Panc1 (cell line): ENCODE measurements at regions not wholly inside any gene's neighbourhood (a gene's known extent, or its start where the extent isn't known, plus 50 kb on each side); places are given as distances from the start of the nearest gene placed in this dataset.

Experiments
- ATAC-seq: fragments of 200-7000 bp; cut with Tn5 transposase; 2 replicates; pipeline ENCODE4 v1.9.1; 2020; ENCODE audit warnings: mild to moderate bottlenecking, moderate library complexity
- BruUV-seq: library from RNA; stranded (reverse); fragments of 400-500 nt; replicated peaks from 2 replicates; lab custom pipeline; 2021; lab: Mats Ljungman, UMichigan
- CTCF ChIA-PET: fragments of 300-600 bp; sonication (Branson Sonifier 250); formaldehyde crosslinking; loops from one replicate; lab custom pipeline; 2022; ENCODE audit warnings: antibody characterized with exemption; lab: Charles Lee
- POLR2A ChIA-PET: fragments of 300-600 bp; sonication (Branson Sonifier 250); formaldehyde crosslinking; loops from one replicate; lab custom pipeline; 2022; ENCODE audit warnings: antibody characterized with exemption; lab: Charles Lee
- DNase-seq: peaks from one replicate; pipeline ENCODE4 v3.0.0-alpha.2; 2010; ENCODE audit warnings: low read depth, low spot score
- H3K27ac ChIP-seq: 2 replicates; pipeline ENCODE4 v1.5.1; 2011; ENCODE audit warnings: mild to moderate bottlenecking, low read length, inconsistent platforms
- H3K27me3 ChIP-seq: fragments of 200-500 bp; sonication (Bioruptor generic); 2 replicates; pipeline ENCODE4 v1.6.0; 2014; ENCODE audit warnings: low read length, inconsistent platforms; ENCODE audit not compliant: control insufficient read depth, insufficient read depth
- H3K36me3 ChIP-seq: fragments of 200-500 bp; sonication (Bioruptor generic); 2 replicates; pipeline ENCODE4 v1.5.1; 2014; ENCODE audit warnings: inconsistent platforms, mild to moderate bottlenecking, low read length, moderate library complexity; ENCODE audit not compliant: control insufficient read depth, insufficient read depth
- H3K4me1 ChIP-seq: 2 replicates; pipeline ENCODE4 v1.5.1; 2011; ENCODE audit warnings: inconsistent platforms, mild to moderate bottlenecking, low read length, moderate library complexity; ENCODE audit not compliant: control insufficient read depth, insufficient read depth
- H3K4me3 ChIP-seq, 2 experiments: 2 replicates each; pipeline ENCODE4 v1.5.1; 2011 to 2012; ENCODE audit warnings: low read depth in 2 of 2, low read length in 2 of 2, mild to moderate bottlenecking in 2 of 2, inconsistent platforms in 1 of 2, moderate library complexity in 1 of 2
- H3K9me3 ChIP-seq: fragments of 200-500 bp; sonication (Bioruptor generic); 2 replicates; pipeline ENCODE4 v1.5.1; 2014; ENCODE audit warnings: low read depth, mild to moderate bottlenecking, inconsistent platforms, low read length, moderate library complexity; ENCODE audit not compliant: control insufficient read depth, insufficient read depth
- CTCF ChIP-seq: fragments of 450-650 bp; IDR thresholded peaks from 2 replicates; pipeline ENCODE4 v1.5.1; 2017; ENCODE audit warnings: mild to moderate bottlenecking
- POLR2AphosphoS5 ChIP-seq: IDR thresholded peaks from 2 replicates; pipeline ENCODE4 v1.6.1; 2012; ENCODE audit warnings: mild to moderate bottlenecking, low read depth, low read length, moderate library complexity
- REST ChIP-seq, 2 experiments: IDR thresholded peaks; 2 replicates each; pipeline ENCODE4 v1.6.1; 2011 to 2012; ENCODE audit warnings: low read depth in 2 of 2, control low read depth in 1 of 2, low read length in 1 of 2, mild to moderate bottlenecking in 1 of 2, moderate library complexity in 1 of 2; ENCODE audit not compliant: insufficient read depth in 1 of 2
- SIN3A ChIP-seq: IDR thresholded peaks from 2 replicates; pipeline ENCODE4 v1.6.1; 2012; ENCODE audit warnings: low read depth, mild to moderate bottlenecking, low read length, moderate library complexity, borderline replicate concordance; ENCODE audit not compliant: insufficient read depth
- TCF7L2 ChIP-seq: IDR thresholded peaks from 2 replicates; pipeline ENCODE4 v1.6.1; 2011; ENCODE audit warnings: mild to moderate bottlenecking, low read depth, low read length, inconsistent platforms
- in situ Hi-C: cut with HindIII; loops from 2 replicates; pipeline ENCODE4 v1.10.0; 2016; ENCODE audit warnings: low sequenced_read_pairs, low pct_unique_long_range_greater_than_20kb
- intact Hi-C: fragments of 100-400 bp; cut with micrococcal nuclease; formaldehyde crosslinking; loops from one replicate; pipeline ENCODE4 v1.10.0; 2022; ENCODE audit not compliant: unreplicated experiment

- ChIA-PET POLR2A (no interaction called here), CTCF (no interaction called here)
- no peak overlapping the region for H3K27ac ChIP-seq
These were observed 168.2 kb upstream of the BCOR start for GRCh38 chrX:40265936-40266335.

GRCh38 chrX:40263014-40263560 is 165.3 kb upstream of the BCOR start:
- Histone ChIP-seq H3K27ac (no peak overlapping the region), H3K4me3 (no peak overlapping the region), H3K27me3 (no peaks in the 10 kb centered on the region), H3K9me3 (no peaks in the 10 kb centered on the region), H3K36me3 (no peaks in the 10 kb centered on the region), H3K4me1 (peaks cover 4% of the 10 kb centered on the region)
- ATAC-seq (no peak), DNase-seq (no peak)
- BruUV-seq, result no TSS peak
- TF ChIP-seq REST (IDR thresholded peaks at IDR 0.05; ENCODE audit: insufficient read depth in 1 of 2, low read depth in 2 of 2, low read length in 1 of 2), result no peak
- TF ChIP-seq TCF7L2, result no peak
- no peak for TF ChIP-seq POLR2AphosphoS5
- no peak for TF ChIP-seq SIN3A
- TF ChIP-seq CTCF, result no peak
- ChIA-PET POLR2A (no interaction called here), CTCF (no interaction called here)
- in situ Hi-C loops (no loop called here), intact Hi-C loops (loop anchor here (10.0 kb wide), 2 partner anchors 88 to 158 kb away; no protein-coding TSS in a partner anchor)

More at GRCh38 chrX:40265936-40266335, 168.2 kb upstream of the BCOR start:
- H3K4me1 ChIP-seq, result peaks cover 4% of the 10 kb centered on the region
- no peaks in the 10 kb centered on the region for H3K36me3 ChIP-seq
- no TSS peak for BruUV-seq
- DNase-seq, result no peak
- intact Hi-C loops, result loop anchor here (10.0 kb wide), 2 partner anchors 91 to 161 kb away; no protein-coding TSS in a partner anchor
- H3K27me3 ChIP-seq, result no peaks in the 10 kb centered on the region
- TF ChIP-seq CTCF (no peak), POLR2AphosphoS5 (no peak), TCF7L2 (no peak), SIN3A (no peak), REST (IDR thresholded peaks at IDR 0.05; ENCODE audit: insufficient read depth in 1 of 2, low read depth in 2 of 2, low read length in 1 of 2) (no peak)
- H3K4me3 ChIP-seq, result no peak overlapping the region
- no peak for ATAC-seq
- in situ Hi-C loops, result no loop called here
- H3K9me3 ChIP-seq, result no peaks in the 10 kb centered on the region
